GM23338 (cell line): ENCODE measurements at regions not wholly inside any gene's neighbourhood (a gene's known extent, or its start where the extent isn't known, plus 50 kb on each side); places are given as distances from the start of the nearest gene placed in this dataset.

Experiments
- CTCF ChIP-seq, 2 experiments: fragments of 200-600 bp in 1 of 2; sonication (generic) in 1 of 2; conservative IDR thresholded peaks; 2 replicates each; pipeline versions ENCODE4 v1.5.1 to v1.6.1; 2016 to 2017; ENCODE audit warnings: antibody characterized with exemption in 2 of 2, low read depth in 2 of 2, mild to moderate bottlenecking in 2 of 2, moderate library complexity in 1 of 2
- EZH2 ChIP-seq: fragments of 200-600 bp; sonication (generic); IDR thresholded peaks from one replicate; pipeline ENCODE4 v1.8.0; 2017; ENCODE audit warnings: antibody characterized with exemption, mild to moderate bottlenecking, low read depth; ENCODE audit not compliant: unreplicated experiment
- EZH2phosphoT487 ChIP-seq: fragments of 200-600 bp; sonication (generic); IDR thresholded peaks from one replicate; pipeline ENCODE4 v1.8.1; 2018; ENCODE audit warnings: antibody characterized with exemption; ENCODE audit not compliant: unreplicated experiment
- NANOG ChIP-seq: IDR thresholded peaks from 2 replicates; pipeline ENCODE4 v1.6.1; 2016; ENCODE audit warnings: antibody characterized with exemption, borderline replicate concordance
- POLR2AphosphoS5 ChIP-seq: IDR thresholded peaks from 2 replicates; pipeline ENCODE4 v1.6.1; 2016; ENCODE audit warnings: antibody characterized with exemption, low read depth
- ZNF331 ChIP-seq: fragments of 250-450 bp; sonication (Bioruptor Pico); IDR thresholded peaks from 2 replicates; pipeline ENCODE4 v1.5.0; 2020; ENCODE audit warnings: low read depth, mild to moderate bottlenecking, moderate library complexity

DNA sequence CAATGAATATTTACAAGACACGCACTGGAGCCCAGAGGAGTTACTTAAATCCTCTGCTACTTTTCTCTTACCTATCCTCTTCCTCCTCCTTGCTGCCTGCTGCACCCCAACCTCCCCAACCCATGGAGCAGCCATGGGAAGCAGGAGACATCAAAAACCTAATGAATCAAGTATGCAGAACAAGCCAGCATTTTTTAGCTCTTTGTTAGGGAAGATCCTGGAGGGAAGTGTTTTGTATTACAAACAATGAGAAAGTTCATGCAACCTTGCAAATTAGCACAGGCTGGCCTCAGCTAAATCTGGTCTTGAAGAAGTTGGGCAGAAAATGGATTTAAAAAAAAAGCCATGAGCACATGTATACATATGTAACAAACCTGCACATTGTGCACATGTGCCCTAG, 498.8 kb downstream of the KIF4B start:
- TF ChIP-seq EZH2 (no peak), ZNF331 (CRISPR knock-in tag) (no peak), CTCF (conservative IDR thresholded peaks at IDR 0.05; ENCODE audit: low read depth in 2 of 2) (no peak), POLR2AphosphoS5 (no peak), NANOG (no peak), EZH2phosphoT487 (no peak)
